SKM-1 (cell line): ENCODE measurements at regions not wholly inside any gene's neighbourhood (a gene's known extent, or its start where the extent isn't known, plus 50 kb on each side); places are given as distances from the start of the nearest gene placed in this dataset.

Source experiments
- DNase-seq: peaks from one replicate; lab custom pipeline; 2025; ENCODE audit not compliant: unreplicated experiment; lab: John Stamatoyannopoulos, UW

- no peak for DNase-seq
Observed at GRCh38 chr2:120968307-120969015, 232.8 kb downstream of the GLI2 start.

DNA sequence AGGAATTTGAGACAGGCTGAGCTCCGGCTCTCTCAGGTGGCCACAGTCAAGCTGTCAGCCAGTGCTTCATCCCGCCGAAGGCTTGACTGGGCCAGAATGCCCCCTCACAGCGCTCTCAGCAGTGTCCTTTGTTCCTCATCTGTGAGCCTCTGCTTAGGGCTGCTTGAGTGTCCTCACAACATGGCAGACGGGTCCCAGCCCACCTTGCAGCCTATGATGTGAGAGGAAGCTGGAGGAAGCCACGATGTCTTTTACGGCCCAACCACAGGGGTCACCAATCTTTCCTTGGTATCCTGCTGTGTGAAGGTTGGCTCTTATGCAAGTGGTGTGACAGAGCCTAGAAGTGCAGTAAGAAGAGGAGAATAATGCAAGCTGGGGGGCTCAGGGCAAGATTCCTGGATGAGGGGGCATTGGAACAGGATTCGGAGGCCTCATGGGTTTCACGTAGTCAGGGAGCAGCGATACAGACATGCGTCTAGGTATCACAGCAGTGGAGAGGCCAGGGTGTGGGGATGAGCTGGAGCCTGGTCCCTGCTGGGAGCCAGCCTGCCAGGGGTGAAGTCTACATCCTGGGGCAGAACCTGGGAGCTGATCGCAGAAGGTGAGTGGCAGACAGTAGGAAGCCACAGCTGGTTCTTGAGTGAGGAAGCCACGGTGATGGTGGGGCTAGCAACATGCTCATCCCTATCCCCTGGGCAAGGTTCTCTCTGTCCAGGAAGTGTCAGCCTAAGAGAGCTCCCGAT, 234.1 kb downstream of the GLI2 start:
- no peak for DNase-seq

GRCh38 chr2:120971866-120972265, 236.2 kb downstream of the GLI2 start:
- DNase-seq = no peak

DNA sequence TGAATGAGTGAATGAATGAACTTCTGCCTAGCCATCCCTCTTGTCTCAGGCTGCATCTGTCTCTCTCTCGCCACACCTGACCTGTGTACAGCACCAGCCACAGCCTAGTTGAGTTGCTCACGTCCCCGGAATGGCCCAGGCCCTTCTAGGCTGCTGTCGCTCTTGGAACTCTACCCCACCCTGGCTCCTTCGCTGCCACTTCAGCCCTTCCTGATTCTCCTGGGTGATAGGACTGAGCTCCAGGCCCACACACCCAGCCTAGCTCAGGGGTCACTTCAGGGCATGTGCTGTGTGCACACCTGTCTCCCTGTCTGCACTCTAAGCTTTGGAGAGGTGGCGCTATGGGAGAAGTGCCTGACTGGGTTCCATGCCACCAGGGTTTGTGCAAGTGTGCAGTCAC, 236.6 kb downstream of the GLI2 start:
- DNase-seq = no peak

- DNase-seq = no peak
Observed at GRCh38 chr2:120973196-120973595, 237.5 kb downstream of the GLI2 start.

- DNase-seq = no peak
Observed at GRCh38 chr2:120974950-120975349, 239.3 kb downstream of the GLI2 start.

GRCh38 chr2:120976501-120977307, 241.0 kb downstream of the GLI2 start:
- DNase-seq = no peak

DNA sequence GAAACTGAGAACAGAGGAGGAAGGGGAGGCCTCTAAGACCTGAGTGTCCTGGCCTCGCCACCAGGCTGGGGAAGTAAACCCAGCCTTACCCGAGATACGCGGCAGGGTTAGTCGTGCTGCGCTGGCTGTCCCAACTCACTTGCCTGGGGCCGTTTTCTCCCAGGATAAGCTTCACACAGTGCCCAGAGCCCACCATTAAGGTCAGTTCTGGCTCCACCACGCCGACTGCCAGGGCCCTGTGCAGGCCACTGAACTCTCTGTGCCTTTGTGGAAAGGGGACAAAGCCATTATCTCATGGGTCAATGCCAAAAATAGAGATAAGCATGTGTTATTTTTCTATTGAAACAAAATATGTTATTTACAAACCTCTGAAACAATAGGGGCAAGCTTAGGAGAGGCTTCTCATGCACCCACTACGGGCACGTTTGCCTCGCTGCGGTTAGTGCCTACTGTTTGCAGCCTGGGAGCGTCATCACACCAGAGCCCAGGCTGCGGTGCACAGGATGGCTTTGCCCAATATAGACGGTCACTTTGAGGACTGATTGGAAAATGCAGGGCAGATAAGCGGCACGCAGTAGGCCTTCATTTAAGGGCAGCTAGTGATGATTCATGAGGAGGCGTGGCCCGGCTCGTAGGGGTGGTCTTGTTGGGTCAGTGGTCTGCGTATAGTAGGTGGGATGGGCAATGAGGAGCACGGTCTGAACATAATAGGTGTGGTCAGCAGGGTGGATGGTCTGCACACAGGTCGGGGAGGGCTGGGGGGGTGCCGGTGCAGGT, 242.1 kb downstream of the GLI2 start:
- DNase-seq = no peak

- no peak for DNase-seq
Observed at GRCh38 chr2:120978359-120979050, 242.8 kb downstream of the GLI2 start.

GRCh38 chr2:120979398-120979797, 243.7 kb downstream of the GLI2 start:
- DNase-seq = no peak

GRCh38 chr2:120979921-120980320, 244.3 kb downstream of the GLI2 start:
- DNase-seq = no peak

DNA sequence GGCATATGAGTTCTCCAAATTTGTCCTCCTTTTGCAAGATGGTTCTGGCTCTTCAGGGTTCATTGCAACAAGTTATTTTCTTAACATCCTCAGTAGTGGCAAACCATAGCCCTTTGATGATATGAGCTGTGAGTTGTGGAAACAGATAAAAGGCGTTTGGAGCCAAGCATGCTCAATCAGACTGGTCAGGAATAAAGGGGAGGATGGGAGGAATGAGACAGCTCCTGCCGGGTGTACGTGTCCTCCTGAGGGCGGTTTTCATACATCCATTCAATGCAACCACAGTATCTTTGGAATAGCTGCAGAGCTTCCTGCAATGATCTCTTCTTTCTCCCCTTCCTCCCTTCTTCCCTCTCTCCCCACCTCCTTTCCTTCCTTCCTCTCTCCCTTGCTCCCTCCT, 245.8 kb downstream of the GLI2 start:
- DNase-seq = no peak

GRCh38 chr2:120982598-120982997, 246.9 kb downstream of the GLI2 start:
- DNase-seq = no peak

- no peak for DNase-seq
Observed at GRCh38 chr2:120983344-120983743, 247.7 kb downstream of the GLI2 start.

DNA sequence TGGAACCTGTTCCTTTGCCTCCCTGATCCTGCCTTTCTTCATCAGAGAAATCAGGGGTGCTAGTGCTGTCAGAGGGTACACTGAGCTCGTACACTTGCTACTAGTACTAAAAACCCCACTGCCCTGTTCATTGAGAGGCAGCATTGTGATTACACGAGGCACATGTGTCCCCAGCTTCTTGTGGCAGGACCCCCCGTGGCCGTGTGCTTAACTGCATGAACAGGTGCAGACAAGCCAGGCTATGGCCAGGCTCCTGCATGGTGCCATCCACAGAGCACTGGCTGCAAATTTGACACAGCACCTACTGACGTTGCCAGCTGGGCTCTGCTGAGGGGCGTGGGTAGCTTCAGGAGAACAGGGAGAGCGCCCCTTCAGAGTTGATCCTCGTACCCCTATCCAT, 248.4 kb downstream of the GLI2 start:
- no peak for DNase-seq

DNA sequence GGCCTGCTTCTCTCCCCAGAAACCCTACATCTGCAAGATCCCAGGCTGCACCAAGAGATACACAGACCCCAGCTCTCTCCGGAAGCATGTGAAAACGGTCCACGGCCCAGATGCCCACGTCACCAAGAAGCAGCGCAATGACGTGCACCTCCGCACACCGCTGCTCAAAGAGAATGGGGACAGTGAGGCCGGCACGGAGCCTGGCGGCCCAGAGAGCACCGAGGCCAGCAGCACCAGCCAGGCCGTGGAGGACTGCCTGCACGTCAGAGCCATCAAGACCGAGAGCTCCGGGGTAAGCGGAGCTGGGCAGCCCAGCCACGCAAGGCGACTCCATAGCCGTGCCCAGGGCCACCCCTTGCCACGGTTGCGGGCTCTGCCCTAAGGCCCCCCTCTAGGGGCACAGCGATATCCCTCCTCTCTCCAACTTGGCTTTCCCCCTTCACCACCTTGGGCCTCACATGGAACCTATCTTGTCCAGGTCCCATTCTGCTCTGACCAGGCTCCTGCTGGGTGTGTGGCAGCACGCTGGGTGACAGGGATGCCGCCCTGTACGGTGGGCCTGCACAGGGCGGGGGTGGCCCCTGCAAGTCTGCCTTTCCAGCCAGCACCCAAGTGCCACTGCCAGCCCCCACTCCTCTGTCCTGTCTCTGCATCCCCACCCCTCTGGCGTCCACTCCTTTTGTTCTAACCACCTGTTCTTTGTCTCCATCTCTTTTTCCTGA, 248.9 kb downstream of the GLI2 start:
- no peak for DNase-seq

GRCh38 chr2:120985174-120985996, 249.7 kb downstream of the GLI2 start:
- DNase-seq = no peak

GRCh38 chr2:120985997-120986651, 250.5 kb downstream of the GLI2 start:
- DNase-seq = no peak
